Heart left ventricle (tissue), 13 donors: ENCODE measurements at regions not wholly inside any gene's neighbourhood (a gene's known extent, or its start where the extent isn't known, plus 50 kb on each side); places are given as distances from the start of the nearest gene placed in this dataset.

Source experiments
- CTCF ChIP-seq, 12 donors: fragments of 200-600 bp; sonication (generic) in 4 of 12; IDR thresholded peaks; one replicate each; pipeline versions ENCODE4 v1.5.0 to v1.8.0; 2018 to 2022; ENCODE audit warnings: antibody characterized with exemption in 12 of 12, mild to moderate bottlenecking in 5 of 12
- POLR2A ChIP-seq, 2 donors: fragments of 450-650 bp; IDR thresholded peaks; one replicate each; pipeline ENCODE4 v1.6.1; 2017; ENCODE audit warnings: antibody characterized with exemption in 2 of 2, mild to moderate bottlenecking in 2 of 2, moderate library complexity in 2 of 2
- donor health status: ischemic (EF 13 %, LVEDD 7.1; RV severe dilation, severe dysfunction).
- donor health status: DM: no; HTN: yes; CAD: no.
- donor health status: DM: no; HTN: no; CAD: no.
- donor health status: ischemic (EF 25% LVEDD 6.9; RV normal size, moderate dysfunction).
- donor health status: ischemic (EF 25% LVEDD 5.7; RV mildly dilated, moderate dysfunction).
- donor health status: ischemic (EF 35%, LVEDD 5.7; RV mildly dilated, moderate dysfunction).
- donor health status: nonischemic (EF 11% LVEDD 7.7; RV severe dilation, severe dysfunction).
- donor health status: DM: yes; HTN: yes; CAD: no.
- donor health status: PGD.
- donor health status: ischemic (EF 29% LVEDD 5.4; RV normal size, mild dysfunction).
- donor health status: nonischemic (EF 23%, LVEDD 6.1; RV moderate dilation, normal function).

- TF ChIP-seq CTCF (IDR thresholded peaks at IDR 0.05), result no peak
- no peak for TF ChIP-seq POLR2A (IDR thresholded peaks at IDR 0.05)
These were observed 96.5 kb upstream of the PODXL start for GRCh38 chr7:131652934-131653333.
